ENCODE measurements at regions not wholly inside any gene's neighbourhood (a gene's known extent, or its start where the extent isn't known, plus 50 kb on each side); places are given as distances from the start of the nearest gene placed in this dataset.

DNA sequence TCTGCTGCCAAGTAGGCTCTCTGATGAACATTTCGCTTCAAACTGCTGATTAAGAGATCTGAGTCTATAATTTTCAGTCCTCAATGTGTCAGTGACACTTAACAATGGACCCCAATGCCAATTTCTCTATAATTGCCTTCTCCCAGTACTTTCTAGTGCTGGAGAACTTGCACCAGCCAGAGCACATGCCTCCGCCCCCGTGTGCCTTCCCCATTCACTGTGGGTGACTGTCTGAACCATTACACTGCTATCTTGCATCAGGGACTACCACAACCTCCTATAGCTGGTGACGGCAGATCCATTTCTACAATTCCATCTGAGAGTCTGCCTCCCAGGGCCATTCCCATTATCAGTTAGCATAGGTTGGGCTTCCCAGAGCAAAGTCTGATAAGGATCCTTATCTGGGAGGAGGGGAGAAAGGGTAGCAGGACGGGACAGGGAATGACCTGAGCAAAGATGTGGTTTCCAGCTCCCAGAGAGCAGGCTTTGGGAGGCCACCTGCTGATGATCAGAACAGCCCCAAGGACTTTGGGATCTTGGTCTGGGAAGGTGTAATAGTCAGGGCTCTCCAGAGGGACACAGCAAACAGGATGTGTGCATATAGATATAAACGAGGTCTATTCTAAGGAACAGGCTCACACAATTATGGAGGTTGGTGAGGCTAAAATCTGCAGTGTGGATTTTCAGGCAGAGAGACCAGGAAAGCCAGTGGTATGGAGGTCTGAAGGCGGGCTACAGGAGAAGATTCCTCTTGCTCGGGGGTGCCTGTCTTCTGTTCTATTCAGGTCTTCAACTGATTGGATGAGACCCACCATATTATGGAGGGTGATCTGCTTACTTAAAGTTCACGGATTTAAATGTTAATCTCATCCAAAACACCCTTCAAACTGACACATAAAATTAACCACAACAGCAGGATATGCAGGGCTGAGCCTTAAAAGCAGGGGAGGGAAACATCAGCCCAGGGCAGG is 238.2 kb downstream of the PTPRU start:
- peaks cover 43% of the 10 kb centered on the region for H3K27me3 ChIP-seq (ENCODE audit: insufficient read depth, low read depth)
- H3K4me2 ChIP-seq: no peak overlapping the region
- H4K20me1 ChIP-seq (ENCODE audit: insufficient read depth): no peaks in the 10 kb centered on the region
- no peak overlapping the region for H3K27ac ChIP-seq
- no peaks in the 10 kb centered on the region for H3K4me1 ChIP-seq (ENCODE audit: low read depth, poor library complexity, severe bottlenecking)
- H2AFZ ChIP-seq (ENCODE audit: low read depth): no peak overlapping the region
- H3K9ac ChIP-seq: no peak overlapping the region
- no peaks in the 10 kb centered on the region for H3K79me2 ChIP-seq (ENCODE audit: insufficient read depth, low read depth)
- TF ChIP-seq, protein P1, sequence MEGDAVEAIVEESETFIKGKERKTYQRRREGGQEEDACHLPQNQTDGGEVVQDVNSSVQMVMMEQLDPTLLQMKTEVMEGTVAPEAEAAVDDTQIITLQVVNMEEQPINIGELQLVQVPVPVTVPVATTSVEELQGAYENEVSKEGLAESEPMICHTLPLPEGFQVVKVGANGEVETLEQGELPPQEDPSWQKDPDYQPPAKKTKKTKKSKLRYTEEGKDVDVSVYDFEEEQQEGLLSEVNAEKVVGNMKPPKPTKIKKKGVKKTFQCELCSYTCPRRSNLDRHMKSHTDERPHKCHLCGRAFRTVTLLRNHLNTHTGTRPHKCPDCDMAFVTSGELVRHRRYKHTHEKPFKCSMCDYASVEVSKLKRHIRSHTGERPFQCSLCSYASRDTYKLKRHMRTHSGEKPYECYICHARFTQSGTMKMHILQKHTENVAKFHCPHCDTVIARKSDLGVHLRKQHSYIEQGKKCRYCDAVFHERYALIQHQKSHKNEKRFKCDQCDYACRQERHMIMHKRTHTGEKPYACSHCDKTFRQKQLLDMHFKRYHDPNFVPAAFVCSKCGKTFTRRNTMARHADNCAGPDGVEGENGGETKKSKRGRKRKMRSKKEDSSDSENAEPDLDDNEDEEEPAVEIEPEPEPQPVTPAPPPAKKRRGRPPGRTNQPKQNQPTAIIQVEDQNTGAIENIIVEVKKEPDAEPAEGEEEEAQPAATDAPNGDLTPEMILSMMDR (conservative IDR thresholded peaks at IDR 0.05; ENCODE audit: low read depth, low read length): no peak
- H3K4me3 ChIP-seq (IDR thresholded peaks at IDR 0.05; ENCODE audit: insufficient read depth, low read depth, low read length): no peak overlapping the region
- H3K36me3 ChIP-seq (ENCODE audit: insufficient read depth): no peaks in the 10 kb centered on the region

DNA sequence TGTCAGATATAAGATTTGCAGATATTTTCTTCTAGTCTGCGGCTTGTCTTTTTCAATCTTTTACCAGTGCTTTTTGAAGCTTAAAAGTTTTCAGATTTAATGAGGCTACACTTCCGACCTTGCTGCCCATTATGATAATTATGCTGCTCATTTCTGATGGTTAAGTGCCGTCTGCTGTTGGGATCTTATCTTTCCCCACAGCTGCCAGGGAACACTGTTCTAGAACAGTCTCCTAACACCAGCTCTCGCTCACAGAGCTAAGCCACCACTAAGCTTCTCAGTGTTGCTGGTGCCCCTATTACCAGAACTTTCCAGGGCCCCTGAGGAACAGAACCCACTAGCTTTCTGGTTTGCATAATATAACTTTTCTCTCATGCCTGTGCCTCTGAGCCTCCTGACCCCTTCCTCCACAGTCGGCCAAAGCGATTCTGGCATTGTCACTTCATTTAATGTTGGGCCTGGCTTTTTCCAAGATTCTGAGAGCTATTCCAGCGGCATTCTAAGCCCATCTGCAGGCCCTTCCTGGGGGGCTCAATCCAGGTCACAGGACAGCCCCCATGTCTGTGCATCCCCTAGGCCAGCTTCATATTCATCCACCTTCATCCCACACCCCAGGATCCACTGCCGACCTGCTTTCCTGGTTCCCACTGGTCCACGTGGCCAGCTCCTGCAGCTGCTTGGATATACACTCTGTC is 237.0 kb downstream of the PTPRU start:
- no peaks in the 10 kb centered on the region for H3K79me2 ChIP-seq (ENCODE audit: insufficient read depth, low read depth)
- no peaks in the 10 kb centered on the region for H3K36me3 ChIP-seq (ENCODE audit: insufficient read depth)
- TF ChIP-seq, protein P1 (conservative IDR thresholded peaks at IDR 0.05; ENCODE audit: low read depth, low read length): no peak
- H3K27ac ChIP-seq: no peak overlapping the region
- H3K4me1 ChIP-seq (ENCODE audit: low read depth, poor library complexity, severe bottlenecking): no peaks in the 10 kb centered on the region
- no peak overlapping the region for H2AFZ ChIP-seq (ENCODE audit: low read depth)
- H4K20me1 ChIP-seq (ENCODE audit: insufficient read depth): no peaks in the 10 kb centered on the region
- H3K4me2 ChIP-seq: no peak overlapping the region
- H3K27me3 ChIP-seq (ENCODE audit: insufficient read depth, low read depth): peaks cover 37% of the 10 kb centered on the region
- no peak overlapping the region for H3K9ac ChIP-seq
- H3K4me3 ChIP-seq (IDR thresholded peaks at IDR 0.05; ENCODE audit: insufficient read depth, low read depth, low read length): no peak overlapping the region

DNA sequence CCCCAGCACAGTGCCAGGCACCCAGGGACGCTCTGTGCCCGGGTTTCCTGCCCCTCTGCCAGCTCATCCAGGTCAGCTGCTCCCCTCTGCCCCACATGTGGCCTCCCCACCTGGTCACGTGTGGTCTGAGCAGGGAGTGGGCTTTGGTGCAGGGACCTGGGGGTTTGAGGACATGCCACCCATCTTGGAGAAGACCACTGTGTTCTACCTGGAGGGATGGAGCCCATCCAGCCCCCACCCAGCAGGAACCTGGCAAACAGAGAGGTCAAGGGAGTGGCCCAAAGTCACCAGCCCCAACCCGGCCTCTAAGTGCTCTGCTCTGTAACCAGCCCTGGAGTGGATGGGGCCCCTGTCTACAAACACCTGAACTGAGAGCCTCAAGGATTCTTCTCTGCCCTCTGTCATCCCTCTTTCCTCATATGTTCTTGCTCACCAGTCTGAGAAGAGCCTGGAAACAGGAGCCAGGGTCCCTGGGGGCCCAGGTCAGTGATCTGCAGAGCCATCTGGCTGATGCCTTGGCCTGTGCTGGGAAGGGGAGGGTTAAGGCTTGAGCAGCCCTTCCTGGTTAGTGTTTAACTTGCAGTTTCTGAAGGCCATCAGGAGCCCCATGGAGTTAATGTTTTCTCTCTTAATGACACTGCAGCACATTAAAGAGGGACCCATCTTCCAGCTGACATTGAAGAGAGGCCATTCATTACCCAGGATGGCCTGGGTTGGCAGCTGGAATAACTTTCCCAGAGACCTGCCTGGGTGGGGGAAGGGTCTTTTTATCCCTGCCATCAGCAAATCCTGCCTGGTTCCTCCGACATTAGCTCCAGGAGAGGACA is 235.4 kb downstream of the PTPRU start:
- no peak overlapping the region for H3K27ac ChIP-seq
- H4K20me1 ChIP-seq (ENCODE audit: insufficient read depth): no peaks in the 10 kb centered on the region
- H3K4me2 ChIP-seq: no peak overlapping the region
- H3K36me3 ChIP-seq (ENCODE audit: insufficient read depth): no peaks in the 10 kb centered on the region
- TF ChIP-seq, protein P1 (conservative IDR thresholded peaks at IDR 0.05; ENCODE audit: low read depth, low read length): no peak
- no peak overlapping the region for H3K4me3 ChIP-seq (IDR thresholded peaks at IDR 0.05; ENCODE audit: insufficient read depth, low read depth, low read length)
- H3K79me2 ChIP-seq (ENCODE audit: insufficient read depth, low read depth): no peaks in the 10 kb centered on the region
- no peak overlapping the region for H3K9ac ChIP-seq
- no peak overlapping the region for H2AFZ ChIP-seq (ENCODE audit: low read depth)
- H3K27me3 ChIP-seq (ENCODE audit: insufficient read depth, low read depth): peaks cover 36% of the 10 kb centered on the region
- no peaks in the 10 kb centered on the region for H3K4me1 ChIP-seq (ENCODE audit: low read depth, poor library complexity, severe bottlenecking)

DNA sequence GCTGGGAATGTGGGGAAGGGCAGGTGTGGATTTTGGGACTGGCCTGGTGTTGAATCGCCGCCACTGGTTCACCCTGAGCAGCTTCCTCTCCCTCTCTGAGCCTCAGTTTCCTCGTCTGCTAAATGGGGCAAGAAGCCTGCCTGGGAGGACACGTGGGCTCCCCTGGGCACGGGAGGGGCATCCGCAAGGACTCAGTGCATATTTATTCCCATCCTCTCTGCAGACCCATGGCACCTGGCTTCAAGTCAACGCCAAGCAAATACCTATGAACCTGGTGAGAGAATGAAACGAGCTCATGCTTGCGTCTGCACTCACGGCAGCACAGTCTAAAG is 234.4 kb downstream of the PTPRU start:
- no peak overlapping the region for H2AFZ ChIP-seq (ENCODE audit: low read depth)
- H3K79me2 ChIP-seq (ENCODE audit: insufficient read depth, low read depth): no peaks in the 10 kb centered on the region
- H3K9ac ChIP-seq: no peak overlapping the region
- TF ChIP-seq, protein P1 (conservative IDR thresholded peaks at IDR 0.05; ENCODE audit: low read depth, low read length): no peak
- no peak overlapping the region for H3K4me2 ChIP-seq
- peaks cover 29% of the 10 kb centered on the region for H3K27me3 ChIP-seq (ENCODE audit: insufficient read depth, low read depth)
- H3K4me3 ChIP-seq (IDR thresholded peaks at IDR 0.05; ENCODE audit: insufficient read depth, low read depth, low read length): no peak overlapping the region
- no peaks in the 10 kb centered on the region for H4K20me1 ChIP-seq (ENCODE audit: insufficient read depth)
- H3K27ac ChIP-seq: no peak overlapping the region
- H3K36me3 ChIP-seq (ENCODE audit: insufficient read depth): no peaks in the 10 kb centered on the region
- H3K4me1 ChIP-seq (ENCODE audit: low read depth, poor library complexity, severe bottlenecking): no peaks in the 10 kb centered on the region

Data from KMS-11 (cell line).